HepG2 (cell line): ENCODE measurements at regions not wholly inside any gene's neighbourhood (a gene's known extent, or its start where the extent isn't known, plus 50 kb on each side); places are given as distances from the start of the nearest gene placed in this dataset.

Experiments
- CCAR2 ChIP-seq: fragments of 200-400 bp; formaldehyde crosslinking; optimal IDR thresholded peaks from 2 replicates; pipeline ENCODE3; 2018; ENCODE audit warnings: low read depth, mild to moderate bottlenecking, low read length, moderate library complexity
- EZH2 ChIP-seq: conservative IDR thresholded peaks from 2 replicates; pipeline ENCODE4 v1.6.1; 2012; ENCODE audit warnings: mild to moderate bottlenecking, low read depth, low read length, moderate library complexity
- KAT7 ChIP-seq: IDR thresholded peaks from 2 replicates; pipeline ENCODE4 v1.6.1; 2018; ENCODE audit warnings: borderline replicate concordance, missing compliant biosample characterization
- MAFF ChIP-seq: IDR thresholded peaks from 2 replicates; pipeline ENCODE4 v1.6.1; 2011; ENCODE audit warnings: low read depth, low read length, improper control_type of control experiment
- RAD21 ChIP-seq: fragments of 450-650 bp; formaldehyde crosslinking; IDR thresholded peaks from 2 replicates; pipeline ENCODE4 v1.5.0; 2020; ENCODE audit warnings: mild to moderate bottlenecking
- RFX5 ChIP-seq: IDR thresholded peaks from 2 replicates; pipeline ENCODE4 v1.6.1; 2011; ENCODE audit warnings: low read depth, low read length, improper control_type of control experiment
- SMC3 ChIP-seq: IDR thresholded peaks from 2 replicates; pipeline ENCODE4 v1.6.1; 2011; ENCODE audit warnings: low read length, improper control_type of control experiment
- ZNF446 ChIP-seq: sonication (generic); formaldehyde crosslinking; IDR thresholded peaks from 2 replicates; pipeline ENCODE4 v1.5.0; 2020; ENCODE audit warnings: mild to moderate bottlenecking, missing genetic modification reagents
- ZNF713 ChIP-seq: sonication (generic); formaldehyde crosslinking; IDR thresholded peaks from 2 replicates; pipeline ENCODE4 v1.4.0; 2020; ENCODE audit warnings: mild to moderate bottlenecking, missing genetic modification reagents
- TF ChIP-seq, protein P1 (sequence below): sonication (generic); formaldehyde crosslinking; IDR thresholded peaks from 2 replicates; pipeline ENCODE4 v1.5.0; 2020; ENCODE audit warnings: mild to moderate bottlenecking, missing genetic modification reagents, moderate library complexity
- TF ChIP-seq, protein P2 (sequence below): sonication (generic); formaldehyde crosslinking; IDR thresholded peaks from 2 replicates; pipeline ENCODE4 v1.5.0; 2020; ENCODE audit warnings: mild to moderate bottlenecking, missing genetic modification reagents
- TF ChIP-seq, protein P3 (sequence below): sonication (generic); formaldehyde crosslinking; IDR thresholded peaks from 2 replicates; pipeline ENCODE4 v1.8.1; 2022; ENCODE audit warnings: mild to moderate bottlenecking, missing genetic modification reagents
- TF ChIP-seq, protein P4 (sequence below): IDR thresholded peaks from 2 replicates; pipeline ENCODE4 v1.6.1; 2012; ENCODE audit warnings: inconsistent platforms
- TF ChIP-seq, protein P5 (sequence below): sonication (generic); formaldehyde crosslinking; IDR thresholded peaks from 2 replicates; pipeline ENCODE4 v1.8.1; 2023; ENCODE audit warnings: missing genetic modification reagents, inconsistent platforms, borderline replicate concordance

DNA sequence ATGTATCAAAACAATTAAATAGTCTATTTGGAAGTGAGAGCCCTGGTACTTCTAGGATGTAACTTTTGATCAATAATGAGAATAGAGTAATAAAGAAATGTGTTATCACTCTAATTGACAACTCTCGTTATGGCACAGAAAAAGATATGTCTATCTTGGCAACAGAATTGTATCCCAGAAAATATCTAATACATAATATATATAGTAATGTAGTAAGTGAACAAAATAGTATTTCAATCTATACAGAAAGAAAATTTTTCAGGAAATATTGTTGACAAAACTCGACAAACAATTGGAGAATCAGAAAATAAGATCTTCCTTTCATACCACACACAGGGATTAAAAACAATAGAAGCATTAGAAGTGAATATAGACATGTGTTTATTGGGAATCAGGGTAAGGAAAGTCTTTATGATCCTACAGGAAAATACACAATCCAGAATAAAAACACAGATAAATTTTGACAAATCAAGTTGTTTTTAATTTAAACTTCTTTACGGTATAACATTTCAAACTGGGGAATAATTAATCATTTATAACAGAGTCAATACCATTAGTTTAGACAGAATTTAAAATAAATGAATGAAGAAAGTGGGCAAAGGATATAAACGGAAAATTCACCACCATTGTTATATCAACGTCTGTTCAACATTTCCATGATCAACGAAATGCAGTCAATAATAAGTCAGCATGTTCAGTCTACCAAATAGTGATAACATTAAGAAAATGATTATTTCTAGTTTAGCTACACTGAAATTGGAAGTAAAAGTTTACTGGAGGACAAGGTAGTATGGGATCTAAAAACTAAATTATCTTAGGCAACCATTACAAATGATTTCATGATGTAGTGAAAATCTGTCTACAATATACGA is 1526.5 kb upstream of the TPTE start:
- TF ChIP-seq, protein P1, sequence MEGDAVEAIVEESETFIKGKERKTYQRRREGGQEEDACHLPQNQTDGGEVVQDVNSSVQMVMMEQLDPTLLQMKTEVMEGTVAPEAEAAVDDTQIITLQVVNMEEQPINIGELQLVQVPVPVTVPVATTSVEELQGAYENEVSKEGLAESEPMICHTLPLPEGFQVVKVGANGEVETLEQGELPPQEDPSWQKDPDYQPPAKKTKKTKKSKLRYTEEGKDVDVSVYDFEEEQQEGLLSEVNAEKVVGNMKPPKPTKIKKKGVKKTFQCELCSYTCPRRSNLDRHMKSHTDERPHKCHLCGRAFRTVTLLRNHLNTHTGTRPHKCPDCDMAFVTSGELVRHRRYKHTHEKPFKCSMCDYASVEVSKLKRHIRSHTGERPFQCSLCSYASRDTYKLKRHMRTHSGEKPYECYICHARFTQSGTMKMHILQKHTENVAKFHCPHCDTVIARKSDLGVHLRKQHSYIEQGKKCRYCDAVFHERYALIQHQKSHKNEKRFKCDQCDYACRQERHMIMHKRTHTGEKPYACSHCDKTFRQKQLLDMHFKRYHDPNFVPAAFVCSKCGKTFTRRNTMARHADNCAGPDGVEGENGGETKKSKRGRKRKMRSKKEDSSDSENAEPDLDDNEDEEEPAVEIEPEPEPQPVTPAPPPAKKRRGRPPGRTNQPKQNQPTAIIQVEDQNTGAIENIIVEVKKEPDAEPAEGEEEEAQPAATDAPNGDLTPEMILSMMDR: no peak
- TF ChIP-seq MAFF (no peak), RAD21 (CRISPR knock-in tag) (no peak), SMC3 (no peak), KAT7 (CRISPR knock-in tag) (no peak), RFX5 (no peak), EZH2 (no peak), ZNF713 (CRISPR knock-in tag) (no peak), ZNF446 (CRISPR knock-in tag) (no peak), CCAR2 (no peak)
- TF ChIP-seq, protein P2, sequence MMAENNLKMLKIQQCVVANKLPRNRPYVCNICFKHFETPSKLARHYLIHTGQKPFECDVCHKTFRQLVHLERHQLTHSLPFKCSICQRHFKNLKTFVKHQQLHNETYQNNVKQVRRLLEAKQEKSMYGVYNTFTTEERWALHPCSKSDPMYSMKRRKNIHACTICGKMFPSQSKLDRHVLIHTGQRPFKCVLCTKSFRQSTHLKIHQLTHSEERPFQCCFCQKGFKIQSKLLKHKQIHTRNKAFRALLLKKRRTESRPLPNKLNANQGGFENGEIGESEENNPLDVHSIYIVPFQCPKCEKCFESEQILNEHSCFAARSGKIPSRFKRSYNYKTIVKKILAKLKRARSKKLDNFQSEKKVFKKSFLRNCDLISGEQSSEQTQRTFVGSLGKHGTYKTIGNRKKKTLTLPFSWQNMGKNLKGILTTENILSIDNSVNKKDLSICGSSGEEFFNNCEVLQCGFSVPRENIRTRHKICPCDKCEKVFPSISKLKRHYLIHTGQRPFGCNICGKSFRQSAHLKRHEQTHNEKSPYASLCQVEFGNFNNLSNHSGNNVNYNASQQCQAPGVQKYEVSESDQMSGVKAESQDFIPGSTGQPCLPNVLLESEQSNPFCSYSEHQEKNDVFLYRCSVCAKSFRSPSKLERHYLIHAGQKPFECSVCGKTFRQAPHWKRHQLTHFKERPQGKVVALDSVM: no peak
- TF ChIP-seq, protein P3, sequence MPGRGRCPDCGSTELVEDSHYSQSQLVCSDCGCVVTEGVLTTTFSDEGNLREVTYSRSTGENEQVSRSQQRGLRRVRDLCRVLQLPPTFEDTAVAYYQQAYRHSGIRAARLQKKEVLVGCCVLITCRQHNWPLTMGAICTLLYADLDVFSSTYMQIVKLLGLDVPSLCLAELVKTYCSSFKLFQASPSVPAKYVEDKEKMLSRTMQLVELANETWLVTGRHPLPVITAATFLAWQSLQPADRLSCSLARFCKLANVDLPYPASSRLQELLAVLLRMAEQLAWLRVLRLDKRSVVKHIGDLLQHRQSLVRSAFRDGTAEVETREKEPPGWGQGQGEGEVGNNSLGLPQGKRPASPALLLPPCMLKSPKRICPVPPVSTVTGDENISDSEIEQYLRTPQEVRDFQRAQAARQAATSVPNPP (CRISPR knock-in tag): no peak
- TF ChIP-seq, protein P4, sequence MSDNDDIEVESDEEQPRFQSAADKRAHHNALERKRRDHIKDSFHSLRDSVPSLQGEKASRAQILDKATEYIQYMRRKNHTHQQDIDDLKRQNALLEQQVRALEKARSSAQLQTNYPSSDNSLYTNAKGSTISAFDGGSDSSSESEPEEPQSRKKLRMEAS: no peak
- TF ChIP-seq, protein P5, sequence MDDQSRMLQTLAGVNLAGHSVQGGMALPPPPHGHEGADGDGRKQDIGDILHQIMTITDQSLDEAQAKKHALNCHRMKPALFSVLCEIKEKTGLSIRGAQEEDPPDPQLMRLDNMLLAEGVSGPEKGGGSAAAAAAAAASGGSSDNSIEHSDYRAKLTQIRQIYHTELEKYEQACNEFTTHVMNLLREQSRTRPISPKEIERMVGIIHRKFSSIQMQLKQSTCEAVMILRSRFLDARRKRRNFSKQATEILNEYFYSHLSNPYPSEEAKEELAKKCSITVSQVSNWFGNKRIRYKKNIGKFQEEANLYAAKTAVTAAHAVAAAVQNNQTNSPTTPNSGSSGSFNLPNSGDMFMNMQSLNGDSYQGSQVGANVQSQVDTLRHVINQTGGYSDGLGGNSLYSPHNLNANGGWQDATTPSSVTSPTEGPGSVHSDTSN (CRISPR knock-in tag): no peak
